Right cardiac atrium (tissue), 5 donors: ENCODE measurements at regions not wholly inside any gene's neighbourhood (a gene's known extent, or its start where the extent isn't known, plus 50 kb on each side); places are given as distances from the start of the nearest gene placed in this dataset.

Source experiments
- ATAC-seq, 2 donors: fragments of 200-7000 bp; cut with Tn5 transposase; one replicate each; pipeline versions ENCODE4 v1.8.0 to v1.9.1; 2020; ENCODE audit warnings: moderate library complexity in 2 of 2, mild to moderate bottlenecking in 1 of 2
- DNase-seq, 3 donors: peaks; one replicate each; pipeline ENCODE4 v3.0.0-alpha.2; 2020
- H3K27ac ChIP-seq: one replicate; pipeline ENCODE4 v1.5.1; 2013; ENCODE audit warnings: mild to moderate bottlenecking, low read length, control low read depth, moderate library complexity
- H3K27me3 ChIP-seq: one replicate; pipeline ENCODE4 v1.6.1; 2013; ENCODE audit not compliant: control insufficient read depth, insufficient read depth
- H3K4me1 ChIP-seq: one replicate; pipeline ENCODE4 v1.6.1; 2013; ENCODE audit warnings: low read length; ENCODE audit not compliant: control insufficient read depth, insufficient read depth
- H3K4me3 ChIP-seq: one replicate; pipeline ENCODE4 v1.5.1; 2013; ENCODE audit warnings: low read length, control low read depth
- H3K9me3 ChIP-seq: one replicate; pipeline ENCODE4 v1.6.1; 2013; ENCODE audit warnings: low read length; ENCODE audit not compliant: control insufficient read depth
- WGBS: extraction: QIAGEN DNeasy Blood & Tissue Kit; methylation state at CpG from one replicate; pipeline ENCODE4 v1.1.7; 2013; 5-methylcytosine and 5-hydroxymethylcytosine counted together
- intact Hi-C, 4 donors: fragments of 100-400 bp; cut with DNase I; formaldehyde crosslinking; loops; one replicate each; pipeline versions ENCODE4 v1.11.0 to v1.14.0; 2022 to 2023
- donor health status: healthy with polysubstance abuse.
- donor health status: DM: no; HTN: yes; CAD: no.
- donor health status: DM: no; HTN: no; CAD: no.
- donor health status: DM: no; HTN: yes; CAD: no; lungs with severe emphysema.
- donor health status: DM: yes; HTN: yes; CAD: no.

DNA sequence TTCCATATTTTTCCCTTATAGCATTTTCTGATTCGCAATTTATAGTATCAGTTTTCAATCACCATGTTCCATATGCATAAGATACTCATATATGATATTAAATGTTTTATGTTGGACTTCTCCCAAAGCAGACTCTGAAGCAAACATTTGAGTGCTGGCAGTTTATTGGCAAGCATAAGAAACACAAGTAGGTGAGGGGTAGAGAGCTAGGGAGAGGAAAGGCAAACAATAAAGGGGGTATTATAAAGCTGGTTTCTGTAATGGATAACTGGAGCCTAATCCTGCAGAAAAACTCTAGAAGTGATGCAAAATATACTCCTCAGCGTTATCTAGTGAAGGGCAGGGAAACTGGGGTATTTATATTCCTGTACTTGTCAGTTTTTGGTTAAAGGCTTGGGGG, 491.5 kb upstream of the TGFBR2 start:
- 85% methylated on average over 2 of the region's 2 CpGs for WGBS
- Histone ChIP-seq H3K9me3 (no peaks in the 10 kb centered on the region), H3K4me1 (no peaks in the 10 kb centered on the region), H3K27ac (no peak overlapping the region), H3K4me3 (no peak overlapping the region), H3K27me3 (no peaks in the 10 kb centered on the region)
- no peak for ATAC-seq
- intact Hi-C loops: loop anchor here in 3 of 4 donors (5.0 to 10.0 kb wide), 4 partner anchors 82 to 640 kb away; no protein-coding TSS in a partner anchor
- no peak for DNase-seq

- Histone ChIP-seq H3K27ac (no peak overlapping the region), H3K9me3 (no peaks in the 10 kb centered on the region), H3K27me3 (no peaks in the 10 kb centered on the region), H3K4me1 (no peaks in the 10 kb centered on the region), H3K4me3 (no peak overlapping the region)
- intact Hi-C loops: loop anchor here in 2 of 4 donors (5.0 to 10.0 kb wide), 2 partner anchors 80 to 572 kb away; no protein-coding TSS in a partner anchor
- DNase-seq (no peak), ATAC-seq (no peak)
- 81% methylated on average over 1 of the region's 1 CpG for WGBS
These were observed 484.0 kb upstream of the TGFBR2 start for GRCh38 chr3:30122359-30122758.

GRCh38 chr3:30123224-30123623, 483.2 kb upstream of the TGFBR2 start:
- DNase-seq (no peak), ATAC-seq (no peak)
- H3K27ac ChIP-seq: no peak overlapping the region
- intact Hi-C loops: loop anchor here in 2 of 4 donors (5.0 to 10.0 kb wide), 2 partner anchors 79 to 572 kb away; no protein-coding TSS in a partner anchor
- no peaks in the 10 kb centered on the region for H3K27me3 ChIP-seq
- H3K4me3 ChIP-seq: no peak overlapping the region
- H3K9me3 ChIP-seq: no peaks in the 10 kb centered on the region
- 83% methylated on average over 3 of the region's 3 CpGs for WGBS
- H3K4me1 ChIP-seq: no peaks in the 10 kb centered on the region

DNA sequence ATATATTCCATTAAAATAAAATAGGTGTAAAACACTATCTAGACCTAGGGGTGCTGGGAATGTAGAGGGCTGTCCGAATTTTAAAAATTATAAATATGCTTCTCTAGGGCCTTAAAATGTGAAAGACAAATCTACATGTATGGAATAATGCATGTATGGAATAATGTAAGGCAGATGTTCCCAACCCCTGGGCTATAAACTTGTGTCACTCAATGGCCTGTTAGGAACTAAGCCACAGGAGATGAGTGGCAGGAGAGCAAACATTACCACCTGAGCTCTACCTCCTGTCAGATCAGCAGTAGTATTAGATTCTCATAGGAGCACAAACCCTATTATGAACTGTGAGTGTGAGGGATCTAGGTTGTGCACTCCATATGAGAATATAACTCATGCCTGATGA, 482.6 kb upstream of the TGFBR2 start:
- no peaks in the 10 kb centered on the region for H3K27me3 ChIP-seq
- 96% methylated on average over 1 of the region's 1 CpG for WGBS
- DNase-seq (no peak), ATAC-seq (no peak)
- H3K4me3 ChIP-seq: no peak overlapping the region
- intact Hi-C loops: loop anchor here in 2 of 4 donors (5.0 to 10.0 kb wide), 2 partner anchors 79 to 571 kb away; no protein-coding TSS in a partner anchor
- H3K4me1 ChIP-seq: no peaks in the 10 kb centered on the region
- H3K9me3 ChIP-seq: no peaks in the 10 kb centered on the region
- no peak overlapping the region for H3K27ac ChIP-seq

GRCh38 chr3:30124435-30125370, 481.7 kb upstream of the TGFBR2 start:
- Histone ChIP-seq H3K27ac (no peak overlapping the region), H3K9me3 (no peaks in the 10 kb centered on the region), H3K27me3 (no peaks in the 10 kb centered on the region), H3K4me1 (no peaks in the 10 kb centered on the region), H3K4me3 (no peak overlapping the region)
- intact Hi-C loops: loop anchor here in 2 of 4 donors (5.0 to 10.0 kb wide), 2 partner anchors 78 to 570 kb away; no protein-coding TSS in a partner anchor
- WGBS: 77% methylated on average over 2 of the region's 2 CpGs
- no peak for ATAC-seq
- peak in 1 of 3 donors; percentile 40 for DNase-seq

DNA sequence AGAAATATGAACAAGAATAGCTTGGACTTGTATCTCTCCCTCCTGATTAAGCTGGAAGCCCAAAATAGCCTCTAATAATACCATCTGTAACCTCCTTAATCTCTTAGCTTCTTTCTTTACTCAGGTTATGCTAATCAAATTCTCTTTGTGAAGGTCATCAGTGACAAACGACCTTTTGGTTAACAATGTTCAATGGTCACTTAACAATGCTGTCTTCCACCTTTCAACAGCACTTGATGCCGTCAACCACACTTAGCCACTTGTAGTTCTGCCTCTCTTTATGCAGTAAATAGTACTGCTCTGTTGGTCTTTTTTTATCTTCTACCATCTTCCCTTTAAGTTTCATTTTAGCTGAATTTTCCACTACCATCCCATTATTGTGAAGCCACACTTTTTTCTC, 476.6 kb upstream of the TGFBR2 start:
- intact Hi-C loops: loop anchor here in 2 of 4 donors (10.0 kb wide), 2 partner anchors 65 to 565 kb away; no protein-coding TSS in a partner anchor
- Histone ChIP-seq H3K27ac (no peak overlapping the region), H3K9me3 (no peaks in the 10 kb centered on the region), H3K4me3 (no peak overlapping the region), H3K4me1 (no peaks in the 10 kb centered on the region), H3K27me3 (no peaks in the 10 kb centered on the region)
- no peak for ATAC-seq
- WGBS: 51% methylated on average over 2 of the region's 2 CpGs
- DNase-seq: no peak

- WGBS: 96% methylated on average over 1 of the region's 1 CpG
- Histone ChIP-seq H3K4me1 (no peaks in the 10 kb centered on the region), H3K27ac (no peak overlapping the region), H3K27me3 (no peaks in the 10 kb centered on the region), H3K4me3 (no peak overlapping the region), H3K9me3 (no peaks in the 10 kb centered on the region)
- no peak for DNase-seq
- intact Hi-C loops: loop anchor here in 1 of 4 donors (10.0 kb wide), 1 partner anchor 64 kb away; no protein-coding TSS in a partner anchor
- no peak for ATAC-seq
These were observed 476.0 kb upstream of the TGFBR2 start for GRCh38 chr3:30130391-30130790.

DNA sequence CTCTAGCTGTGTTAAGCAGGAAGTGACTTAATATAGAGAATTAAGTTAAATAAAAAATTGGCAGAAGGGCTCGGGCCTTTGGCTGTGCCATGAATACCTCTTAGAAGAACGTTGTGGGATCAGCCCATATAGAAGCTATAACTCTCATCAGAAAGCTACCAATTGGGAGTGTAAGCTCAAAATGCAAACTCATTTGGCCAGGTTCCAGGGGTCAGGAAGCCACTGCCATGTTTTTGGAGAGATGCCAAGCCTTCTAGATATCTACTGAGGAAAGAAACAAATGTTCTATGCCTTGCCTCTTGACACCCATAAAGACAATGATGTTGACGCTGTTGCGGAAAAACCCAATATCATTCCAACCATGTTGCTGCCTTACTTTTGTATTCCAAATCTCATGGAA, 475.2 kb upstream of the TGFBR2 start:
- ATAC-seq: no peak
- no peak overlapping the region for H3K4me3 ChIP-seq

GRCh38 chr3:30135190-30135589, 471.2 kb upstream of the TGFBR2 start:
- Histone ChIP-seq H3K9me3 (no peaks in the 10 kb centered on the region), H3K27me3 (no peaks in the 10 kb centered on the region), H3K4me3 (no peak overlapping the region), H3K27ac (no peak overlapping the region), H3K4me1 (no peaks in the 10 kb centered on the region)
- DNase-seq: peak in 1 of 3 donors; percentile 46
- WGBS: 66% methylated on average over 4 of the region's 4 CpGs
- intact Hi-C loops: loop anchor here in 1 of 4 donors (10.0 kb wide), 1 partner anchor 60 kb away; no protein-coding TSS in a partner anchor
- peak in 1 of 2 donors; percentile 72 for ATAC-seq

More for the DNA sequence above, 475.2 kb upstream of the TGFBR2 start:
- H3K27me3 ChIP-seq: no peaks in the 10 kb centered on the region
- H3K4me1 ChIP-seq: no peaks in the 10 kb centered on the region
- intact Hi-C loops: loop anchor here in 1 of 4 donors (10.0 kb wide), 1 partner anchor 64 kb away; no protein-coding TSS in a partner anchor
- WGBS: 88% methylated on average over 4 of the region's 4 CpGs
- DNase-seq: no peak
- no peak overlapping the region for H3K27ac ChIP-seq
- no peaks in the 10 kb centered on the region for H3K9me3 ChIP-seq

DNA sequence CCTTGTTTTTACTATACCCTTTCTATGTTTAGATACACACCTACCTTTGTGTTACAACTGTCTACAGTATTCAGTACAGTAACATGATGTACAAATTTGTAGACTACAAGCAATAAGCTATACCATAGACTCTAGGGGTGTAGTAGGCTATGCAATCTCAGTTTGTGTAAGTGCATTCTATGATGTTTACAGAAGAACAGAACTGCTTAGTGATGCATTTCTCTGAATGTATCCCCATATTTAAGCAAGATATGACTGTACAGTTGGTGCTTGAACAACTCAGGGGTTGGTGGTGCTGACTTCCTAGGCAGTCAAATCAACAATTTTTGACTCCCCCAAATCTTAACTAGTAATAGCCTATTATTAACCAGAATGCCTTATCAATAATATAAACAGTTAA, 467.1 kb upstream of the TGFBR2 start:
- ATAC-seq: no peak
- Histone ChIP-seq H3K9me3 (no peaks in the 10 kb centered on the region), H3K4me3 (no peak overlapping the region), H3K27ac (no peak overlapping the region), H3K27me3 (no peaks in the 10 kb centered on the region), H3K4me1 (no peaks in the 10 kb centered on the region)
- no peak for DNase-seq
- intact Hi-C loops: loop anchor here in 1 of 4 donors (10.0 kb wide), 1 partner anchor 56 kb away; no protein-coding TSS in a partner anchor
